Immature natural killer cell (primary cell): ENCODE measurements at regions not wholly inside any gene's neighbourhood (a gene's known extent, or its start where the extent isn't known, plus 50 kb on each side); places are given as distances from the start of the nearest gene placed in this dataset.
A peak's percentile ranks its signal among the peaks of the same experiment; 100 is the strongest.

Source experiments
- DNase-seq, 3 donors: peaks; one replicate each; pipeline ENCODE4 v3.0.0; 2022; ENCODE audit warnings: mixed read lengths in 1 of 3
- H3K27ac Mint-ChIP-seq, 6 donors: one replicate each; pipeline ENCODE4 v1.8.0; 2020; ENCODE audit warnings: mixed read lengths in 6 of 6, mild to moderate bottlenecking in 5 of 6, inconsistent platforms in 4 of 6, moderate library complexity in 3 of 6
- H3K27me3 Mint-ChIP-seq, 3 donors: one replicate each; pipeline ENCODE4 v1.8.0; 2020 to 2021; ENCODE audit warnings: low read depth in 3 of 3, mild to moderate bottlenecking in 3 of 3, mixed read lengths in 3 of 3, moderate library complexity in 3 of 3, inconsistent platforms in 1 of 3
- H3K36me3 Mint-ChIP-seq, 3 donors: one replicate each; pipeline ENCODE4 v1.8.0; 2020; ENCODE audit warnings: mixed read lengths in 3 of 3, inconsistent platforms in 2 of 3, mild to moderate bottlenecking in 2 of 3
- H3K4me1 Mint-ChIP-seq, 2 donors: one replicate each; pipeline ENCODE4 v1.8.0; 2020; ENCODE audit warnings: inconsistent platforms in 2 of 2, mild to moderate bottlenecking in 2 of 2, mixed read lengths in 2 of 2, moderate library complexity in 1 of 2
- H3K4me3 Mint-ChIP-seq, 5 donors: one replicate each; pipeline ENCODE4 v1.8.0; 2020; ENCODE audit warnings: mild to moderate bottlenecking in 5 of 5, mixed read lengths in 5 of 5, inconsistent platforms in 3 of 5, moderate library complexity in 3 of 5
- H3K9me3 Mint-ChIP-seq, 6 donors: one replicate each; pipeline ENCODE4 v1.8.0; 2020; ENCODE audit warnings: mild to moderate bottlenecking in 6 of 6, mixed read lengths in 6 of 6, inconsistent platforms in 4 of 6, moderate library complexity in 3 of 6

DNA sequence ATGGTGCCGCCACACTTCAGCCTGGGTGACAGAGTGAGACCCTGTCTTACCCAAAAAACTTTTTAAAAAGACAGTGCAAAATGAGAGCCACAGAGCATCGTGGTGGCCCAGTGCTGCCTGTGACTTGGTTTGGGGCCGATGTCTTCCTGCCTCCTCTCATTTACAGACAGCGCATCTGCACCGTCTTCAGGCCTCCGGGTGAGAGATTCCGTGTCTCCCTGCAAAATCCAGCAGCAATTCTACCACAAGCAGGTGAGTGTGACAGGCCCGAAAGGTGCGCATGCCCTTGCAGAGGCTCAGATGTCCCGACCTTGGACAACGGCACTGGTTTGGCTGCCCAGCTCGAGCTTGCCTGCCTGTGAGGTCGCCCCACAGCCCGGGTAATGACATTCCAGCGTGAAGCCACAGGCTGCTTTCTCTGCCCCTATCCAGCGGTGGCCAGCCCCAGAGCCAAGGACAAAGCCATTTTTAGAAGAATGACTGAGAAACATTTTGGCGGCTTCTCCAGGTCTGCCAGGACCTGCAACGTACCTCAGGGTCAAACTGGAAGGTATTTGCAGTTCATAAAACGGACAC is 70.3 kb upstream of the RFLNA start:
- DNase-seq: no peak
- H3K4me3 Mint-ChIP-seq: no peak overlapping the region
- peak overlapping the region in 1 of 6 donors; percentile 69 for H3K27ac Mint-ChIP-seq
- peaks cover 0 to 12% (median 9%) of the 10 kb centered on the region in 3 donors for H3K27me3 Mint-ChIP-seq
- peaks cover 0 to 10% (median 3%) of the 10 kb centered on the region in 3 donors for H3K36me3 Mint-ChIP-seq
- peaks cover 0 to 21% of the 10 kb centered on the region in 2 donors for H3K4me1 Mint-ChIP-seq
- H3K9me3 Mint-ChIP-seq: peaks cover 0 to 10% (median 3%) of the 10 kb centered on the region in 6 donors

DNA sequence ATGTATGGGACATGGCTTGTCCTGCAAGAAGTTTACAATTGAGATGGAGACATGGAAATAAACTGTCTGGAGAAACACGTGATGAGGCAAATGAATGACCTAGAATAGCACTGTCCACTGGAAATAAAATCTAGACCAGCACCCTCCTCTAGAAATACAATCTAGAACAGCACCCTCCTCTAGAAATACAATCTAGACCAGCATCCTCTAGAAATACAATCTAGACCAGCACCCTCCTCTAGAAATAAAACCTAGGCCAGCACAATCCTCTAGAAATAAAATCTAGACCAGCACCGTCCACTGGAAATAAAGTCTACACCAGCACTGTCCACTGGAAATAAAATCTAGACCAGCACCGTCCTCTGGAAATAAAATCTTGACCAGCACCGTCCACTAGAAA is 69.2 kb upstream of the RFLNA start:
- peaks cover 0 to 10% (median 3%) of the 10 kb centered on the region in 3 donors for H3K36me3 Mint-ChIP-seq
- H3K4me1 Mint-ChIP-seq: peaks cover 0 to 21% of the 10 kb centered on the region in 2 donors
- no peak overlapping the region for H3K27ac Mint-ChIP-seq
- DNase-seq: no peak
- H3K9me3 Mint-ChIP-seq: peaks cover 0 to 8% (median 3%) of the 10 kb centered on the region in 6 donors
- no peak overlapping the region for H3K4me3 Mint-ChIP-seq
- H3K27me3 Mint-ChIP-seq: peaks cover 0 to 9% (median 9%) of the 10 kb centered on the region in 3 donors

DNA sequence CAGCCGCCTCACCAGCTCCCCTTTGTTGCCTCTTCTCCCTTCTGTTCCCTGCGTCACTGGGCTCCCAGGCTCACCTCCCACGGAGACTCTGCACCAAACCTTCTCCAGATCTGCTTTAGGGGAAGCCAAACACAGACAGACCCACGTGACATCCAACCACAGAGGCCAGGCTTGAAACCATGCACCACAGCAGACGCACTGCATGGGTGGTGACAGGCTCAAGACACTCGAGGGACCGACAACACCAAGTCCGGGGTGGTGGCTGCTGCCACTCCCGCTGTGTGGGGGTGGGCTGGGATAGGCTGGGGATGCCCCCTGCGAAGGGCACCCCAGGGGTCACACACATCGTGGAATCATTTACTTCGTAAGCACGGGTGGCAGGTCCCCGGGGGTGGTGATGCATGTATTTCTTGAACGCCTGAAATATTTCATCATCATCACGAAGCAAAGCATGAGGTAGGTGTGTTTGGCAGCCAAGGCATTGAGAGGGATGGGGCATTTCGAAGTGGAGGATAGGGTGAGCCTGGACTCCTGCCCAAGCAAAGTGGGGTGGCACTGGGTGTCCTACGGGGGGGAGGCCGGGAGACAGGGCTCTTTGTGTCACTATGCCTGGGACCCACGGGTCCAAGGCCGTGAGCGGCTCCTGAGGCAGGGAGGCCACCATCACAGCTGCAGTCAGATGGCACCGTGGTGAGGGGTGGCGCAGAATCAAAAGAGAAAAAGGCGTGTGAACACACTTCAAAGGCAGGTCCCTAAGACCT is 66.8 kb upstream of the RFLNA start:
- peaks cover 0 to 6% (median 0%) of the 10 kb centered on the region in 6 donors for H3K9me3 Mint-ChIP-seq
- H3K36me3 Mint-ChIP-seq: no peaks in the 10 kb centered on the region
- peaks cover 5 to 12% (median 9%) of the 10 kb centered on the region in 3 donors for H3K27me3 Mint-ChIP-seq
- H3K4me3 Mint-ChIP-seq: no peak overlapping the region
- DNase-seq: no peak
- peaks cover 0 to 14% of the 10 kb centered on the region in 2 donors for H3K4me1 Mint-ChIP-seq
- H3K27ac Mint-ChIP-seq: peak overlapping the region in 1 of 6 donors; percentile 31

DNA sequence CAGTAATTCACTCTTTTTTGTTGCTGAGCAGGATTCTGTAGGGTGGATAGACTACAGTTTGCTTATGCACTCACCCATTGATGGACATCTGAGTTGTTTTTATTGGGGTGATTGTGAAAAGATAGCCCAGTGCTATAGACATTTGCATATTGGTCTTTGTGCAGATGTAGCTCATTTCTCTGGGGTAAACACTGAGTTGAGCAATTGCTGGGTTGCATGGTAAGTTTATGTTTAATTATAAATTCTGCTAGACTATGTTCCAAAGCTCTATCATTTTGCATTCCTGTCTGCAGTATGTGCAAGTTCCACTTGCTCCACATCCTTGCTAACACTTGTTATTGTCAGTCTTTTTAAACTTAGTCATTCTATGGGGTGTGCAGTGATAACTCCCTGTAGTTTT is 65.4 kb upstream of the RFLNA start:
- H3K36me3 Mint-ChIP-seq: no peaks in the 10 kb centered on the region
- DNase-seq: no peak
- H3K4me1 Mint-ChIP-seq: no peaks in the 10 kb centered on the region
- no peak overlapping the region for H3K4me3 Mint-ChIP-seq
- peaks cover 4 to 9% (median 8%) of the 10 kb centered on the region in 3 donors for H3K27me3 Mint-ChIP-seq
- no peak overlapping the region for H3K27ac Mint-ChIP-seq
- H3K9me3 Mint-ChIP-seq: peaks cover 0 to 4% (median 0%) of the 10 kb centered on the region in 6 donors

DNA sequence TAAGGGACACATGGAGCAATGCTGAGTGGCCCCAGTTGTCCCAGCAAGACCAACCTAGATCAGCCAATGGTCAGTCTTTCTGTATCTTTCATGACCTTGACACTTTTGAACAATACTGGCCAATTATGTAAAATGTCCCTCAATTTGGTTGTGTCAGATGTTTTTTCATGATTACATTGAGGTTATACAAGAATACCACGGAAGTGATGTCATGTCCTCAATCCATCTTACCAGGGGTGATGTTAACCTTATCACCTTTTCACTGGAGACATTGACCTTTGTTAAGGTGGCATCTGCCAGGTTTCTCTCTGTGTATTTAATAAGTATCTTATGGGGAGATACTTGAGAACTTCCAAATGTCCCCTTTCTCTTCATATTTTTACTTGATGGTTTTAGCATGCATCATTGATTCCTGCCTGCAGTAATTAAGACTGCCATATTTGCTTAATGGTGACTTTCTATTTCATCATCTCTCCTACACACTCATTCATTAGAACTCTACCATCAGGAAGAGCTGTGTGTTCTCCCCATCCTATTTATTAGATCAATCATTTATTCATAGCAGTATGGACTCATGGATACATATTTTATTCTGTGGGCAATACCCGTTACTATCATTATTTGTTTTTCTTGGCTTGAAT is 64.7 kb upstream of the RFLNA start:
- H3K4me1 Mint-ChIP-seq: no peaks in the 10 kb centered on the region
- no peak for DNase-seq
- H3K27ac Mint-ChIP-seq: no peak overlapping the region
- H3K36me3 Mint-ChIP-seq: peaks cover 0 to 3% (median 0%) of the 10 kb centered on the region in 3 donors
- peaks cover 8 to 9% (median 8%) of the 10 kb centered on the region in 3 donors for H3K27me3 Mint-ChIP-seq
- H3K4me3 Mint-ChIP-seq: no peak overlapping the region
- peaks cover 0 to 4% (median 0%) of the 10 kb centered on the region in 6 donors for H3K9me3 Mint-ChIP-seq

DNA sequence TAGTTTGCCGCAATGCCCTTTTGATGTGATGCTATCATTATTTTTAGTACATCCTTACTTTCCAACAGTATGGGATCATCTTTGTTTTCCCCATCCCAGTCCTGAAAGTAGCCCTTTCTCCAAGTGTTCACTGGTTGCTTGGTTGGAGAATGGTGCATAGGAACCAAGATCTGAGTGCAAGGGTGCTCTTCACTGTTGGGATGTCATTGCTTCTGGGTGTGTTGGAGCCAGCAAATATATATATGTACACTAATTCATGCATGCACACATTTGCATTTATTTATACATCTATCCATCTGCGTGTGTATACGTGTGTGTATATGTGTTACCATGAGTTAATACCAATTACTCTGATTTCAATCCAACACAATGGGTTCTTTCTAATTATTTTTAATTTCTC is 64.1 kb upstream of the RFLNA start:
- Mint-ChIP-seq H3K4me1 (no peaks in the 10 kb centered on the region), H3K27ac (no peak overlapping the region), H3K4me3 (no peak overlapping the region), H3K9me3 (peaks cover 0 to 4% (median 0%) of the 10 kb centered on the region in 6 donors), H3K27me3 (peaks cover 5 to 8% (median 8%) of the 10 kb centered on the region in 3 donors), H3K36me3 (peaks cover 0 to 3% (median 0%) of the 10 kb centered on the region in 3 donors)
- no peak for DNase-seq

DNA sequence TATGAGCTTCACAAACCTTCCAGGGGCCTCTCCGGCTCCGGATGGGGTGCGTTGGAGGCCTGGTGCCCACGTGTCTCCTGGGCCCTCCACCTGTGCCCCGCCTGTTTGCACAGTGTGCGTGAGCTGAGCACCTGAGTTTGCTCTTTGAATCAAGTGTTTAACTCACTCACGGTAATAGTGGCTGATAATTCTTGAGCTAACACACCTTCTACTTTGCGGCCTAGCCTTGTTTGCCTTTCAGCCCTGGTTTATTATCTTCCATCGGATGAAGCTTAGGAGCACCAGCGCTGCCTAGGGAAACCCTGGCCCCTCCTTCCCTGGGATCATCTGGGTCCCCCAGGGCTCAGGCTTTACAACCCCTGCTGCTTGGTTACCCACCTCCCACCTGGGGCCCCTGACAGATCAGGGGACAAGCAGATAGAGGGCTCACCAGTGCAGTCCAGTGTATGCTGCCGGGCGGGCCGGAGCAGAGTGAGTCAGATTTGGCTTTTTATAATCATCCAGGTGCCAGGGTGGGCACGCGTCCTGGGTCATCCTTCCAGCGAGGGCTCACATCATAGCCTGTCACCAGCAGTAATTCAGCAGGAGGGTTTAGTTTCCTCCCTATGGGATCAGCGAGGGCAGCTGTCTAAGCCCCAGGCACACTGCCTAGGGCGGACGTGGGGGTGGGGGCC is 62.8 kb upstream of the RFLNA start:
- no peak for DNase-seq
- no peak overlapping the region for H3K4me3 Mint-ChIP-seq
- H3K4me1 Mint-ChIP-seq: no peaks in the 10 kb centered on the region
- H3K36me3 Mint-ChIP-seq: peaks cover 0 to 3% (median 0%) of the 10 kb centered on the region in 3 donors
- H3K9me3 Mint-ChIP-seq: peaks cover 0 to 4% (median 0%) of the 10 kb centered on the region in 6 donors
- no peak overlapping the region for H3K27ac Mint-ChIP-seq
- peaks cover 2 to 8% (median 8%) of the 10 kb centered on the region in 3 donors for H3K27me3 Mint-ChIP-seq

DNA sequence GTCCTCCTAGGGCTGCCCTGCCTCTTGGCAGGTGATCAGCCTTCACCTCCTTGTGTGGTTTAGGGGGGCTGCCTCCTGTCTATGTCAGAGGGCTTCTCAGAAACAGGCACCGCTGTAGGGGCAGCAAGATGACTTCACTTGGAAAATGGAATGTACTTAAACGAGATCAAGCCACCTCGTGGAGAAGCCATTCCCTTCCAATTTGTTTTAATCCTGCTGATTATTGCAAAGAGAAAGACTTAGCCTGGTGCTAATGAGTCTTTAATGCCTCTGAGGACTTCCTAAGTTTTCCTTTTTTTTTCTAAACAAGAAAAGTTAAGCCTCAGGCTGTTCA is 62.3 kb upstream of the RFLNA start:
- DNase-seq: no peak
- Mint-ChIP-seq H3K36me3 (peaks cover 0 to 3% (median 0%) of the 10 kb centered on the region in 3 donors), H3K4me1 (no peaks in the 10 kb centered on the region), H3K27ac (no peak overlapping the region), H3K4me3 (no peak overlapping the region), H3K9me3 (peaks cover 0 to 3% (median 0%) of the 10 kb centered on the region in 6 donors), H3K27me3 (peaks cover 2 to 8% (median 8%) of the 10 kb centered on the region in 3 donors)

DNA sequence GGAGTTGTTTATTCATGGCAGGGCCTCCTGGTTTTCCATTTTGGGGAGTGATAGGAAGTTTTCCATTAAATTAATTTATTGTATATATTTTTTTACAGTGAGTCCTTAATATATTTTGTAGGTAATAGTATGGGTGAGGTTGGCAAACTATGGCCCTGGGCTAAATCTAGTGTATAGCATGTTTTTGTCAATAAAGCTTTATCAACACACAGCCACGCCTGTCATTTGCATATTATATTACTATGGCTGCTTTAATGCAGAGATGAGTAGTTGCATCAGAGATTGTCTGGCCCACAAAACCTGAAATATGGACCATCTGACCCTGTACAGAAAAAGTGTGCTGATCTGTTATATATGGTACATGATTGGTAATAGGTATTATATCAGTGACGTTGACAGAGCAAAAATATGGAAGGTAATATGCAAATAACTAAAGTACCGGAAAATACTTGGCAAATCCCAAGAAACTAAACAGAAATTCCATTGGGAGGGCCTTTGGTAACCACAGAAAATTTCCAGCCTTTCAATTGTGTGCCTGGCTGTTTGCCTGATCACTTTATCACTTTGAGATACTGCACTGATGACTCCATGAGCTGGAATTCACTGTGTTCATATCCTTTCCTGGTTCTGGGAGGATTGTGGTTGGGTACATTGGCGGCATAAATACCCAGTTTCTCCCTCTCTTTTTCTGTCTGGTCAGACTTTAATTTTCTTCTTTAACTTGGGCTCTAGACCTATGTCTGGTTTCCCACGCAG is 61.7 kb upstream of the RFLNA start:
- H3K27ac Mint-ChIP-seq: peak overlapping the region in 1 of 6 donors; percentile 30
- H3K4me1 Mint-ChIP-seq: no peaks in the 10 kb centered on the region
- no peak overlapping the region for H3K4me3 Mint-ChIP-seq
- DNase-seq: no peak
- H3K36me3 Mint-ChIP-seq: peaks cover 0 to 3% (median 0%) of the 10 kb centered on the region in 3 donors
- H3K9me3 Mint-ChIP-seq: peaks cover 0 to 4% (median 0%) of the 10 kb centered on the region in 6 donors
- peaks cover 2 to 8% (median 8%) of the 10 kb centered on the region in 3 donors for H3K27me3 Mint-ChIP-seq

DNA sequence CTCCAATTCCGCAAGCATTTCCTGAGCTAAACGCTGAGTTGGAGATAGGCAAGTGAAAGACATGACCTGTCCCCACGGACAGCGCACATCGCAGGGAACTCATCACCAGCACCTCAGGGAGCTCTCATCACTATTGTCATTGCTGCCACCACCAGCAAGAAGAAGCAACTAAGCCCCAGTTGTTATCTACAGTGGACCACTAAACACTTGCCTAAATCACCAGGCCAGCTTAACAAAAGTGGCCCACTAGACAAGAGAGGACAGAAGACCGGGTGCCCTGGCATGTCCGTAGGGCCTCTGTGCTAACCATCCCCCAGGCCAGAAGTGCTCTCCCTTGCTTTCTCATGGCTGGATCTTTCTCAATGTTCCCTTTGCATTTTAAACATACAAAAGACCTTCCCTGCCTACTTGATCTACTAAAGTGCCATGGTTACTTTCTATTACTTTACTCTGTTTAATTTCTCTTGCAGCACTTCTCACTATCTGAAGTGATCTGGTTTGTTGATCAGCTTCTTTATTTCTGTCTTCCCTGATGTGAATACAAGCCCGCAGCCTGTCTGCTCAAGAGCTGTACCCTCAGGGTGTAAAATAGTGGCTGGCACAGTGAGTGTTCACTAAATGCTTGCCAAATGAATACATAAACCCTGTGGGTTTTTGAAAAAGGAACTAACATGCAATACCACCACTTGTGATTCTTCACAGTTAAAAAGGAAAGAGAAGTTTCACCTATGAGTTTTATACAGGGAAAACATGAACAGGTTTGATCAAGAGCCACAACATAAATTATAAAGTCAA is 60.9 kb upstream of the RFLNA start:
- no peaks in the 10 kb centered on the region for H3K4me1 Mint-ChIP-seq
- H3K36me3 Mint-ChIP-seq: peaks cover 0 to 3% (median 0%) of the 10 kb centered on the region in 3 donors
- H3K4me3 Mint-ChIP-seq: no peak overlapping the region
- H3K9me3 Mint-ChIP-seq: peaks cover 0 to 5% (median 0%) of the 10 kb centered on the region in 6 donors
- DNase-seq: no peak
- H3K27me3 Mint-ChIP-seq: peaks cover 2 to 11% (median 7%) of the 10 kb centered on the region in 3 donors
- H3K27ac Mint-ChIP-seq: peak overlapping the region in 1 of 6 donors; percentile 22

DNA sequence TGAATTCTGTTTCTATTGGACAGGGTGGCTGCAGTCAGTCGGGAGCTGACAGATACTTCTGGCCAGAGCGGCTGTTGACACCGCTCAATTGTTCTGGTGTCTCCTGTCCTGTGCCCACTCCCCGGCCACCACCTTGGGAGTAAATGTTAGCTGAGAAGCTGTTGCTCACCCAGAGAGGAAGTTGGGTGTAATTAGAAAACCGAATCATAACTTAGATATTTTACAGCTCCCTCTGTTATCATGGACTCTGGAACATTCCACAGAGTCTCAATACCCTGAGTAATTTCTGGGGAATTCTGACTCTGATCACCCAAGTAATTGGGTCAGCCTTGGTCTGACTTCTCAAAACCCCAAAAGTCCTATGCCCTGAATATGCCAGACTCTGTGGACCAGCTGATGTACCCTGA is 58.3 kb upstream of the RFLNA start:
- peaks cover 0 to 5% (median 0%) of the 10 kb centered on the region in 6 donors for H3K9me3 Mint-ChIP-seq
- H3K27me3 Mint-ChIP-seq: peaks cover 2 to 7% (median 4%) of the 10 kb centered on the region in 3 donors
- no peak for DNase-seq
- no peak overlapping the region for H3K27ac Mint-ChIP-seq
- H3K36me3 Mint-ChIP-seq: peaks cover 0 to 3% (median 0%) of the 10 kb centered on the region in 3 donors
- no peak overlapping the region for H3K4me3 Mint-ChIP-seq
- no peaks in the 10 kb centered on the region for H3K4me1 Mint-ChIP-seq

DNA sequence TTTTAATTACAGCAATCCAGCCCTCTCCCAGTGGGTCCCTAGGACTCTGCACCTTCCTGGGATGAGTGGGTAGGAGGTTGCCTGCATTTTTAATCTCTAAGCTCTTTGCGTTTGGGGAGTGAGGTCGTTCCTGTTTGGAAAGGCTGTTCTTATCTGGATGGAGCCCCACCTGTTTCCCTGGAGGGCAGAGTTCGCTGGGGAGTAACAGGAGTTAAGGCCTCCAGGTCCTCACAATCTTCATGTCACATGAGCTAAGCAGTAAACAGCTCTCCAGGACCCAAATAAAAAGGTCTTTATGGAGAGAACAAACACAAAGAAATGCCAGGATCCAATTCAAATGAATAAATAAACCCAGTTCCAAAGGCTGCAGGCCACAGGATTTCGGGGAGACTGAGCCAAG is 56.0 kb upstream of the RFLNA start:
- Mint-ChIP-seq H3K4me1 (no peaks in the 10 kb centered on the region), H3K4me3 (no peak overlapping the region), H3K36me3 (peaks cover 0 to 3% (median 0%) of the 10 kb centered on the region in 3 donors), H3K9me3 (peaks cover 0 to 5% (median 0%) of the 10 kb centered on the region in 6 donors), H3K27ac (peak overlapping the region in 1 of 6 donors; percentile 6), H3K27me3 (peaks cover 2 to 8% (median 5%) of the 10 kb centered on the region in 3 donors)
- no peak for DNase-seq
